ENCODE measurements at regions not wholly inside any gene's neighbourhood (a gene's known extent, or its start where the extent isn't known, plus 50 kb on each side); places are given as distances from the start of the nearest gene placed in this dataset.

DNA sequence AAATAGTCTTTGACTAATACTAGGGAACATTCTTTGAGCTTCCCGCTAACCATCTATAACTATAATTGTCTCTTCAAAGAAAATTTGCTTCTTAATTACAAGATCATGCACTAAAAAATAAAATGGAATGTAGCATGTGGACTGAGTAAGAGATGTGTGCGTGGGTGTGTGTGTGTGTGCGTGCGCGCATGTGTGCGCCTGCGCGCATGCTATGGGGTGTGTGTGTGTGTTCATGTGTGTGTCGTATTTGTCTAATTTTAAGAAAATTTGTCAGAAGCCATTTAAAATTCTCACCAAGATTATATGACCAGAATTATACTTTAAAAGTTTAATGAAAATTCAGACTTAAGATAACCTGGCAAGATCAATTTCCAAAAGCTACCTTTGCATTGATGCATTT lies 593.0 kb downstream of the ACTL7B start:
- no peak for TF ChIP-seq POLR2A (IDR thresholded peaks at IDR 0.05; ENCODE audit: low read depth, low read length)
- TF ChIP-seq, protein P1, sequence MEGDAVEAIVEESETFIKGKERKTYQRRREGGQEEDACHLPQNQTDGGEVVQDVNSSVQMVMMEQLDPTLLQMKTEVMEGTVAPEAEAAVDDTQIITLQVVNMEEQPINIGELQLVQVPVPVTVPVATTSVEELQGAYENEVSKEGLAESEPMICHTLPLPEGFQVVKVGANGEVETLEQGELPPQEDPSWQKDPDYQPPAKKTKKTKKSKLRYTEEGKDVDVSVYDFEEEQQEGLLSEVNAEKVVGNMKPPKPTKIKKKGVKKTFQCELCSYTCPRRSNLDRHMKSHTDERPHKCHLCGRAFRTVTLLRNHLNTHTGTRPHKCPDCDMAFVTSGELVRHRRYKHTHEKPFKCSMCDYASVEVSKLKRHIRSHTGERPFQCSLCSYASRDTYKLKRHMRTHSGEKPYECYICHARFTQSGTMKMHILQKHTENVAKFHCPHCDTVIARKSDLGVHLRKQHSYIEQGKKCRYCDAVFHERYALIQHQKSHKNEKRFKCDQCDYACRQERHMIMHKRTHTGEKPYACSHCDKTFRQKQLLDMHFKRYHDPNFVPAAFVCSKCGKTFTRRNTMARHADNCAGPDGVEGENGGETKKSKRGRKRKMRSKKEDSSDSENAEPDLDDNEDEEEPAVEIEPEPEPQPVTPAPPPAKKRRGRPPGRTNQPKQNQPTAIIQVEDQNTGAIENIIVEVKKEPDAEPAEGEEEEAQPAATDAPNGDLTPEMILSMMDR (IDR thresholded peaks at IDR 0.05; ENCODE audit: extremely low read depth in 1 of 2, insufficient read depth in 1 of 2, low read depth in 1 of 2, low read length in 2 of 2), result no peak
- no peak for TF ChIP-seq POLR2AphosphoS5 (IDR thresholded peaks at IDR 0.05; ENCODE audit: insufficient read depth, low read depth, low read length)
- TF ChIP-seq EZH2 (IDR thresholded peaks at IDR 0.05; ENCODE audit: borderline replicate concordance, low read depth, low read length, severe bottlenecking), result no peak
- no peak for TF ChIP-seq FOS (IDR thresholded peaks at IDR 0.05; ENCODE audit: borderline replicate concordance, insufficient read depth, low read length)

Measured in endothelial cell of umbilical vein (primary cell).